Ovary (tissue), 7 donors: ENCODE measurements at regions not wholly inside any gene's neighbourhood (a gene's known extent, or its start where the extent isn't known, plus 50 kb on each side); places are given as distances from the start of the nearest gene placed in this dataset.

Experiments used
- DNase-seq, 5 donors: peaks; one replicate each; pipeline ENCODE4 v3.0.0-alpha.2; 2019 to 2020
- H3K27ac ChIP-seq, 2 donors: fragments of 200-600 bp; one replicate each; pipeline versions ENCODE4 v1.5.1 to v1.8.0; 2019 to 2022
- H3K27me3 ChIP-seq: fragments of 200-600 bp; one replicate; pipeline ENCODE4 v1.8.0; 2022
- H3K36me3 ChIP-seq: fragments of 200-600 bp; sonication (generic); one replicate; pipeline ENCODE4 v1.5.1; 2019
- H3K4me1 ChIP-seq: one replicate; pipeline ENCODE4 v1.8.1; 2013; ENCODE audit warnings: mild to moderate bottlenecking, moderate library complexity; ENCODE audit not compliant: insufficient read depth
- H3K4me3 ChIP-seq: fragments of 200-600 bp; sonication (generic); one replicate; pipeline ENCODE4 v1.5.1; 2017
- H3K9me3 ChIP-seq, 2 donors: fragments of 200-600 bp in 1 of 2; sonication (generic) in 1 of 2; one replicate each; pipeline versions ENCODE4 v1.5.1 to v1.8.1; 2013 to 2019; ENCODE audit warnings: mild to moderate bottlenecking in 1 of 2, moderate library complexity in 1 of 2
- EP300 ChIP-seq: sonication (generic); formaldehyde crosslinking; IDR thresholded peaks from one replicate; pipeline ENCODE4 v1.6.1; 2017; ENCODE audit warnings: antibody characterized with exemption
- POLR2A ChIP-seq: fragments of 450-650 bp; IDR thresholded peaks from one replicate; pipeline ENCODE4 v1.6.1; 2017; ENCODE audit warnings: antibody characterized with exemption, mild to moderate bottlenecking, moderate library complexity
- WGBS, 3 donors: extraction: QIAGEN DNeasy Blood & Tissue Kit in 1 of 3; methylation state at CpG; one replicate each; pipeline versions ENCODE4 v1.1.5 to v1.1.7; 2013 to 2017; 5-methylcytosine and 5-hydroxymethylcytosine counted together
- intact Hi-C, 4 donors: fragments of 100-400 bp; cut with DNase I; formaldehyde crosslinking; loops; one replicate each; pipeline versions ENCODE4 v1.11.0 to v1.15.1; 2022 to 2023
- TF ChIP-seq, protein P1 (sequence below), 3 donors: fragments of 450-650 bp in 2 of 3; fragments of 200-600 bp in 1 of 3; IDR thresholded peaks; one replicate each; pipeline versions ENCODE4 v1.5.1 to v1.8.0; 2016 to 2022; ENCODE audit warnings: antibody characterized with exemption in 3 of 3, mild to moderate bottlenecking in 1 of 3
- donor health status: DM: no; HTN: no; CAD: no; lungs with moderate emphysema.
- donor health status: DM: no; HTN: no; CAD: no.
- donor health status: Bipolar disorder and iron deficiency.
- donor health status: DM: no; HTN: no; CAD: no.
- donor health status: DM: yes; HTN: yes; CAD: no.

DNA sequence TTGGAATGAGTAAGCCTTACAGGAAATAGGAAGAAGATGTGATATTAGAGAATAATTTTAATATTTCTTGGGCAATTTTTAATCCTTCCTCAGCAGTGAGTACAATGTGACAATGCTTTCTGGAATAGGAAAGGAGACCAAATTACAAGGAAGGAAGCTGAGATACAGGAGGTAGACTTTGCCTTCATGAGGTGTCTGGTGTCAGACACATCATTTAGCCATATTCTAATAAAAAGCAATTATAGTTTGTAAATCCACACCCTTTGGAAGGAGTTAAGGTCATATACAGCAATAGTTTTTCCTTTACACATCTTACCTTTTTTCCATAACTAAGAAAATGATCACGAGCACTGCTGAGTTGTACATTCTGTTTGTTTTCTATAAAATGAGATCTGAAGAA, 390.4 kb downstream of the SH3GL2 start:
- Histone ChIP-seq H3K27me3 (no peaks in the 10 kb centered on the region), H3K4me3 (no peak overlapping the region), H3K9me3 (no peaks in the 10 kb centered on the region), H3K4me1 (no peaks in the 10 kb centered on the region), H3K36me3 (no peaks in the 10 kb centered on the region), H3K27ac (no peak overlapping the region)
- TF ChIP-seq, protein P1, sequence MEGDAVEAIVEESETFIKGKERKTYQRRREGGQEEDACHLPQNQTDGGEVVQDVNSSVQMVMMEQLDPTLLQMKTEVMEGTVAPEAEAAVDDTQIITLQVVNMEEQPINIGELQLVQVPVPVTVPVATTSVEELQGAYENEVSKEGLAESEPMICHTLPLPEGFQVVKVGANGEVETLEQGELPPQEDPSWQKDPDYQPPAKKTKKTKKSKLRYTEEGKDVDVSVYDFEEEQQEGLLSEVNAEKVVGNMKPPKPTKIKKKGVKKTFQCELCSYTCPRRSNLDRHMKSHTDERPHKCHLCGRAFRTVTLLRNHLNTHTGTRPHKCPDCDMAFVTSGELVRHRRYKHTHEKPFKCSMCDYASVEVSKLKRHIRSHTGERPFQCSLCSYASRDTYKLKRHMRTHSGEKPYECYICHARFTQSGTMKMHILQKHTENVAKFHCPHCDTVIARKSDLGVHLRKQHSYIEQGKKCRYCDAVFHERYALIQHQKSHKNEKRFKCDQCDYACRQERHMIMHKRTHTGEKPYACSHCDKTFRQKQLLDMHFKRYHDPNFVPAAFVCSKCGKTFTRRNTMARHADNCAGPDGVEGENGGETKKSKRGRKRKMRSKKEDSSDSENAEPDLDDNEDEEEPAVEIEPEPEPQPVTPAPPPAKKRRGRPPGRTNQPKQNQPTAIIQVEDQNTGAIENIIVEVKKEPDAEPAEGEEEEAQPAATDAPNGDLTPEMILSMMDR (IDR thresholded peaks at IDR 0.05): no peak
- TF ChIP-seq EP300 (no peak), POLR2A (no peak)
- intact Hi-C loops: no loop called here
- DNase-seq: no peak
- 0 to 48% (median 1%) methylated on average over 1 of the region's 1 CpG for WGBS, 3 donors

DNA sequence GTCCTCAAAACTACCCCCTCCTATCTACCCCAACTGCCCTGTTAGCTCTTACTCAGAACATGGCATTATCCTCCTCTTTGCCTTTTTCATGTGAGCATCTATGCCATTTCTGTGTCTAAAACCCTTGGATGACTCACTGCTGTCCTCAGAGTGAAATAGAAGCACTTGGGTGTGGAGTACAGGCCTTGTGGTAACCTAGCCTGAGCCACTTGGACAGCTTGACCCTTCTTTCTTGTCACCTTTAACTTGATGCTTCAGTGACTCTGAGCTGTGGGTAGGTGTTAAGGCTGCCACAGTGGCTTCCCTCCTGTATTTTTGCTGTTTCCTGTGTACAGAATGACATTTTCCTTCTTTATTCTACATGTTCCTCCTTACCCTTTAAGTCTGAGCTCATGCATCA, 391.4 kb downstream of the SH3GL2 start:
- no peak for TF ChIP-seq EP300
- no peak for TF ChIP-seq POLR2A
- TF ChIP-seq, protein P1 (IDR thresholded peaks at IDR 0.05): no peak
- intact Hi-C loops: no loop called here
- H3K27ac ChIP-seq: no peak overlapping the region
- no peak overlapping the region for H3K4me3 ChIP-seq
- no peaks in the 10 kb centered on the region for H3K4me1 ChIP-seq
- H3K36me3 ChIP-seq: no peaks in the 10 kb centered on the region
- no peaks in the 10 kb centered on the region for H3K27me3 ChIP-seq
- DNase-seq: no peak
- no peaks in the 10 kb centered on the region for H3K9me3 ChIP-seq

DNA sequence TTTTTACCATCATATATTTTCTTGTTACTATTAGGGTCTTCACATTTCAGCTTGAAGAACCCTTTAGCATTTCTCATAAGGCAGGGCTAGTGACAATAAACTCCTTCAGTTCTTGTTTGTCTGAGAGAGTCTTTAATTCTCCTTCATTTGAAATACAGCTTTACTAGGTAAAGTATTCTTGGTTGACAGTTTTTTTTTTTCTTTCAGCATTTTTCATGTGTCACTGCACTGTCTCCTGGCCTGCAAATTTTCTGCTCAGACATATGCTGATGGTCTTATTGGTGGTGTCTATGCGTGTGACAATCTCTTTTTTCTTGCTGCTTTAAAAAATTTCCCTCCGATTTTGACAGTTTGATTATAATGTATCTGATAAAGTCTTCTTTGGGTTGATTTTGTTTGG, 399.9 kb downstream of the SH3GL2 start:
- Histone ChIP-seq H3K27me3 (no peaks in the 10 kb centered on the region), H3K27ac (no peak overlapping the region), H3K4me1 (no peaks in the 10 kb centered on the region), H3K36me3 (no peaks in the 10 kb centered on the region), H3K9me3 (peaks cover 0 to 3% of the 10 kb centered on the region in 2 donors), H3K4me3 (no peak overlapping the region)
- WGBS, 3 donors: 95 to 96% (median 95%) methylated on average over 2 of the region's 2 CpGs
- no peak for DNase-seq
- intact Hi-C loops: no loop called here
- TF ChIP-seq POLR2A (no peak), EP300 (no peak)
- TF ChIP-seq, protein P1 (IDR thresholded peaks at IDR 0.05): no peak

DNA sequence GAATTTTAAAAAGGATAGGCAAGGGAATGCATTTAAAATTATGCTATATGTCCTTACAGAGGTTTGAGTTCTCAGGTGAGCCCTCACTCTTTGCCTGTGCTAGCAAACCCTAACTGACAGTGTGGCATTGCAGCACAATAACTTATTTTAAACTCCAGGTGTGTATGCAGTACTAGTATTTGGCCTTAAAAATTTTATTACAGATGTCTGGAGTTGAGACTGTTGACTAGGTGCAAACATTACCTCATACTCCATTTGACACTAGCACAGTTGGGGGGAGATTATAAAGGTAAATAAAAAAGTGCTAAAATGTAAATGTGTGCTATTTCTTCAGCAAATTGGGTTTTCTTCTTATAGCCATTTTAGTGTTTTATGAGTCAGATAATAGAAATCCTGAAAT, 407.7 kb downstream of the SH3GL2 start:
- Histone ChIP-seq H3K4me3 (no peak overlapping the region), H3K4me1 (no peaks in the 10 kb centered on the region), H3K36me3 (no peaks in the 10 kb centered on the region), H3K27ac (no peak overlapping the region), H3K9me3 (no peaks in the 10 kb centered on the region), H3K27me3 (no peaks in the 10 kb centered on the region)
- TF ChIP-seq, protein P1 (IDR thresholded peaks at IDR 0.05): no peak
- TF ChIP-seq EP300 (no peak), POLR2A (no peak)
- no peak for DNase-seq
- intact Hi-C loops: loop anchor here in 1 of 4 donors (2.0 kb wide), 1 partner anchor 48 kb away; no protein-coding TSS in a partner anchor

DNA sequence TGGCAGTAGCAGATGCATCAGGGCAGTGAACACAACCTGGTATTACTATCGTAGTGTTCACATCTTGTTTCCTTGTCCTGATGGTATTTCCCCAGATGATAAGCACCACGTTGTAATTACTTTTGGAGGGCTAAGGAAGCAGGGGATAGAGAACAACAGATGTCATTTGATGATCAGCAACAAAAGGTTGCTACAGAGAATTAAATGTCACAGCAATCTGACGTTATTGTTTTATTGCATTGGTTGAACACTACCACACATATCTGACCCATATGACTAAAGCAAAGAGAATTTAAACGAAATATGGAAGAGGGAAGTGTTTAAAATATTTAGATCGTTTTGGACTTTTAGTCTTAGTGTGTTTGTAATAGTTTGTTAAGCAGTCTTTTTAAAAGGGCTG, 408.3 kb downstream of the SH3GL2 start:
- H3K4me3 ChIP-seq: no peak overlapping the region
- H3K27me3 ChIP-seq: no peaks in the 10 kb centered on the region
- no peaks in the 10 kb centered on the region for H3K4me1 ChIP-seq
- intact Hi-C loops: loop anchor here in 1 of 4 donors (2.0 kb wide), 1 partner anchor 48 kb away; no protein-coding TSS in a partner anchor
- WGBS, 3 donors: 58 to 71% (median 58%) methylated on average over 5 of the region's 5 CpGs
- no peak overlapping the region for H3K27ac ChIP-seq
- DNase-seq: no peak
- TF ChIP-seq EP300 (no peak), POLR2A (no peak)
- TF ChIP-seq, protein P1 (IDR thresholded peaks at IDR 0.05): no peak
- H3K9me3 ChIP-seq: no peaks in the 10 kb centered on the region
- H3K36me3 ChIP-seq: no peaks in the 10 kb centered on the region
